WTC11 (cell line): ENCODE measurements at regions not wholly inside any gene's neighbourhood (a gene's known extent, or its start where the extent isn't known, plus 50 kb on each side); places are given as distances from the start of the nearest gene placed in this dataset.

Source experiments
- CBFB ChIP-seq: sonication (generic); formaldehyde crosslinking; IDR thresholded peaks from 2 replicates; pipeline ENCODE4 v1.8.1; 2022; ENCODE audit warnings: mild to moderate bottlenecking, low read depth, missing genetic modification reagents
- FOXP1 ChIP-seq: sonication (generic); formaldehyde crosslinking; IDR thresholded peaks from 2 replicates; pipeline ENCODE4 v1.8.0; 2022; ENCODE audit warnings: missing genetic modification reagents, mild to moderate bottlenecking, moderate library complexity, borderline replicate concordance
- TEAD4 ChIP-seq: sonication (generic); formaldehyde crosslinking; IDR thresholded peaks from 2 replicates; pipeline ENCODE4 v1.8.0; 2022; ENCODE audit warnings: mild to moderate bottlenecking, missing genetic modification reagents
- TF ChIP-seq, protein P1 (sequence below): fragments of 200-600 bp; IDR thresholded peaks from 2 replicates; pipeline ENCODE4 v1.8.0; 2022; ENCODE audit warnings: antibody characterized with exemption
- TF ChIP-seq, protein P2 (sequence below): sonication (generic); formaldehyde crosslinking; IDR thresholded peaks from 2 replicates; pipeline ENCODE4 v1.8.1; 2023; ENCODE audit warnings: mild to moderate bottlenecking, missing genetic modification reagents
- TF ChIP-seq, protein P3 (sequence below): sonication (generic); formaldehyde crosslinking; IDR thresholded peaks from 2 replicates; pipeline ENCODE4 v1.8.1; 2022; ENCODE audit warnings: low read depth, missing genetic modification reagents, borderline replicate concordance

DNA sequence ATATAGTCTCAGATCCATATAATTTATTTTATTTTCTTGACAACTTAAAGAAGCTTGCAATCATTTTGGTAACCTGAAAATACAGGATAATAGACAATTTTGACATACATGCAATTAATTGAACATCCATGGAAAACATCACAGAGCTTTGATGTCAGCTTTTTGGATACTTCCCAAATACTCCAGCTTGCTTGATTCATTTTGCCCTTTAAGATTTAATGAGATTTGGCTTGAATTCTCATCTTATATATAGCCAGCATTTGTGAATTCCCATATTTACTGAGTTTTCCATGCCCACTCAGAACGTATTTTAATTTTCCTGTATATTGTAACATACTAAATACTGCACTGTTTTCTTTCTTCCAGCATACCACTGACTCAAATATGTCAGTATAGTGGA is 803.0 kb upstream of the MGAT4C start:
- TF ChIP-seq, protein P1, sequence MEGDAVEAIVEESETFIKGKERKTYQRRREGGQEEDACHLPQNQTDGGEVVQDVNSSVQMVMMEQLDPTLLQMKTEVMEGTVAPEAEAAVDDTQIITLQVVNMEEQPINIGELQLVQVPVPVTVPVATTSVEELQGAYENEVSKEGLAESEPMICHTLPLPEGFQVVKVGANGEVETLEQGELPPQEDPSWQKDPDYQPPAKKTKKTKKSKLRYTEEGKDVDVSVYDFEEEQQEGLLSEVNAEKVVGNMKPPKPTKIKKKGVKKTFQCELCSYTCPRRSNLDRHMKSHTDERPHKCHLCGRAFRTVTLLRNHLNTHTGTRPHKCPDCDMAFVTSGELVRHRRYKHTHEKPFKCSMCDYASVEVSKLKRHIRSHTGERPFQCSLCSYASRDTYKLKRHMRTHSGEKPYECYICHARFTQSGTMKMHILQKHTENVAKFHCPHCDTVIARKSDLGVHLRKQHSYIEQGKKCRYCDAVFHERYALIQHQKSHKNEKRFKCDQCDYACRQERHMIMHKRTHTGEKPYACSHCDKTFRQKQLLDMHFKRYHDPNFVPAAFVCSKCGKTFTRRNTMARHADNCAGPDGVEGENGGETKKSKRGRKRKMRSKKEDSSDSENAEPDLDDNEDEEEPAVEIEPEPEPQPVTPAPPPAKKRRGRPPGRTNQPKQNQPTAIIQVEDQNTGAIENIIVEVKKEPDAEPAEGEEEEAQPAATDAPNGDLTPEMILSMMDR = no peak
- TF ChIP-seq CBFB (no peak), TEAD4 (no peak), FOXP1 (no peak)
- TF ChIP-seq, protein P2, sequence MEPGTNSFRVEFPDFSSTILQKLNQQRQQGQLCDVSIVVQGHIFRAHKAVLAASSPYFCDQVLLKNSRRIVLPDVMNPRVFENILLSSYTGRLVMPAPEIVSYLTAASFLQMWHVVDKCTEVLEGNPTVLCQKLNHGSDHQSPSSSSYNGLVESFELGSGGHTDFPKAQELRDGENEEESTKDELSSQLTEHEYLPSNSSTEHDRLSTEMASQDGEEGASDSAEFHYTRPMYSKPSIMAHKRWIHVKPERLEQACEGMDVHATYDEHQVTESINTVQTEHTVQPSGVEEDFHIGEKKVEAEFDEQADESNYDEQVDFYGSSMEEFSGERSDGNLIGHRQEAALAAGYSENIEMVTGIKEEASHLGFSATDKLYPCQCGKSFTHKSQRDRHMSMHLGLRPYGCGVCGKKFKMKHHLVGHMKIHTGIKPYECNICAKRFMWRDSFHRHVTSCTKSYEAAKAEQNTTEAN = no peak
- TF ChIP-seq, protein P3, sequence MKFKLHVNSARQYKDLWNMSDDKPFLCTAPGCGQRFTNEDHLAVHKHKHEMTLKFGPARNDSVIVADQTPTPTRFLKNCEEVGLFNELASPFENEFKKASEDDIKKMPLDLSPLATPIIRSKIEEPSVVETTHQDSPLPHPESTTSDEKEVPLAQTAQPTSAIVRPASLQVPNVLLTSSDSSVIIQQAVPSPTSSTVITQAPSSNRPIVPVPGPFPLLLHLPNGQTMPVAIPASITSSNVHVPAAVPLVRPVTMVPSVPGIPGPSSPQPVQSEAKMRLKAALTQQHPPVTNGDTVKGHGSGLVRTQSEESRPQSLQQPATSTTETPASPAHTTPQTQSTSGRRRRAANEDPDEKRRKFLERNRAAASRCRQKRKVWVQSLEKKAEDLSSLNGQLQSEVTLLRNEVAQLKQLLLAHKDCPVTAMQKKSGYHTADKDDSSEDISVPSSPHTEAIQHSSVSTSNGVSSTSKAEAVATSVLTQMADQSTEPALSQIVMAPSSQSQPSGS (CRISPR knock-in tag) = no peak
